Type B pancreatic cell (in vitro differentiated cells): ENCODE measurements at regions not wholly inside any gene's neighbourhood (a gene's known extent, or its start where the extent isn't known, plus 50 kb on each side); places are given as distances from the start of the nearest gene placed in this dataset.

Experiments used
- DNase-seq: peaks from one replicate; pipeline ENCODE4 v3.0.0; 2021; ENCODE audit warnings: mixed read lengths; ENCODE audit not compliant: unreplicated experiment; ENCODE audit errors: extremely low spot score
- H3K27ac Mint-ChIP-seq: 2 replicates; pipeline ENCODE4 v1.8.0; 2021; ENCODE audit warnings: mild to moderate bottlenecking, mixed read lengths
- H3K27me3 Mint-ChIP-seq: 2 replicates; pipeline ENCODE4 v1.8.0; 2021; ENCODE audit warnings: mixed read lengths
- H3K36me3 Mint-ChIP-seq: 2 replicates; pipeline ENCODE4 v1.8.0; 2021; ENCODE audit warnings: mixed read lengths
- H3K4me1 Mint-ChIP-seq: one replicate; pipeline ENCODE4 v1.8.0; 2021; ENCODE audit warnings: mixed read lengths; ENCODE audit not compliant: unreplicated experiment
- H3K4me3 Mint-ChIP-seq: 2 replicates; pipeline ENCODE4 v1.8.0; 2021; ENCODE audit warnings: mild to moderate bottlenecking, mixed read lengths
- H3K9me3 Mint-ChIP-seq: 2 replicates; pipeline ENCODE4 v1.8.0; 2021; ENCODE audit warnings: mixed read lengths
- CTCF ChIP-seq: fragments of 200-600 bp; sonication (generic); conservative IDR thresholded peaks from 2 replicates; pipeline ENCODE4 v1.5.0; 2021; ENCODE audit warnings: antibody characterized with exemption, mild to moderate bottlenecking

GRCh38 chr12:118495296-118495695 is 118.9 kb downstream of the SUDS3 start:
- H3K36me3 Mint-ChIP-seq, result no peaks in the 10 kb centered on the region
- peaks cover 7% of the 10 kb centered on the region for H3K27me3 Mint-ChIP-seq
- H3K9me3 Mint-ChIP-seq, result no peaks in the 10 kb centered on the region
- TF ChIP-seq CTCF, result no peak
- DNase-seq, result no peak
- H3K4me3 Mint-ChIP-seq, result no peak overlapping the region
- no peaks in the 10 kb centered on the region for H3K4me1 Mint-ChIP-seq
- H3K27ac Mint-ChIP-seq, result no peak overlapping the region

- peak overlapping the region; percentile 70 for H3K27ac Mint-ChIP-seq
- TF ChIP-seq CTCF, result no peak
- H3K27me3 Mint-ChIP-seq, result no peaks in the 10 kb centered on the region
- no peaks in the 10 kb centered on the region for H3K9me3 Mint-ChIP-seq
- H3K4me3 Mint-ChIP-seq, result no peak overlapping the region
- H3K36me3 Mint-ChIP-seq, result no peaks in the 10 kb centered on the region
- no peak for DNase-seq
- no peaks in the 10 kb centered on the region for H3K4me1 Mint-ChIP-seq
Measured at GRCh38 chr12:118498171-118498570, 121.8 kb downstream of the SUDS3 start.

- TF ChIP-seq CTCF, result no peak
- Mint-ChIP-seq H3K27me3 (no peaks in the 10 kb centered on the region), H3K36me3 (no peaks in the 10 kb centered on the region), H3K4me1 (no peaks in the 10 kb centered on the region), H3K9me3 (no peaks in the 10 kb centered on the region), H3K4me3 (no peak overlapping the region), H3K27ac (no peak overlapping the region)
- DNase-seq, result no peak
Measured at GRCh38 chr12:118500299-118500698, 123.9 kb downstream of the SUDS3 start.

- Mint-ChIP-seq H3K27ac (no peak overlapping the region), H3K4me1 (no peaks in the 10 kb centered on the region), H3K36me3 (no peaks in the 10 kb centered on the region), H3K9me3 (no peaks in the 10 kb centered on the region), H3K4me3 (no peak overlapping the region), H3K27me3 (no peaks in the 10 kb centered on the region)
- no peak for TF ChIP-seq CTCF
- no peak for DNase-seq
Measured at GRCh38 chr12:118501489-118501888, 125.1 kb downstream of the SUDS3 start.

- no peak overlapping the region for H3K4me3 Mint-ChIP-seq
- no peaks in the 10 kb centered on the region for H3K4me1 Mint-ChIP-seq
- no peaks in the 10 kb centered on the region for H3K36me3 Mint-ChIP-seq
- H3K27me3 Mint-ChIP-seq, result no peaks in the 10 kb centered on the region
- H3K27ac Mint-ChIP-seq, result no peak overlapping the region
- no peaks in the 10 kb centered on the region for H3K9me3 Mint-ChIP-seq
- no peak for TF ChIP-seq CTCF
- no peak for DNase-seq
Measured at GRCh38 chr12:118503476-118503875, 127.1 kb downstream of the SUDS3 start.

- TF ChIP-seq CTCF, result no peak
- Mint-ChIP-seq H3K4me3 (no peak overlapping the region), H3K27me3 (peaks cover 4% of the 10 kb centered on the region), H3K27ac (no peak overlapping the region), H3K4me1 (no peaks in the 10 kb centered on the region), H3K9me3 (no peaks in the 10 kb centered on the region), H3K36me3 (no peaks in the 10 kb centered on the region)
- no peak for DNase-seq
Measured at GRCh38 chr12:118512669-118513068, 136.3 kb downstream of the SUDS3 start.
